ENCODE measurements at regions not wholly inside any gene's neighbourhood (a gene's known extent, or its start where the extent isn't known, plus 50 kb on each side); places are given as distances from the start of the nearest gene placed in this dataset.

DNA sequence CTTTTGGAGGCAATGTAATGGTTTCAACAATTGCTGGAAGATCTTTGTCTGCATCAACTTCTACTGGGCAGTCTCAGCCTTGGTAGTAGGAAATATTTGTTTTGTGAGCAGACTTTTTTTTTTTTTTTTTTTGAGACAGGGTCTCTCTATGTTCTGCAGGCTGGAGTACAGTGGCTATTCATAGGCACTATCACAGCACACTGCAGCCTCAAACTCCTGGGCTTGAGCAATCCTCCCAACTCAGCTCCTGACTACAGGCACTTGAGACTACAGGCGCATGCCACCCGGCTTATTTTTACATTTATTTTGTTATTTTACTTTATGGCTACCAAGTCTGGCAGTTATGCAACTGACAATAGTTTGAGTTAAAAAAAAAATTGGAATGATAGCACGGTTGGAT is 187.3 kb downstream of the SNX18 start:
- DNase-seq (ENCODE audit: low spot score), result no peak
- intact Hi-C loops (cut with DNase I), result loop anchor here (5.0 kb wide), 2 partner anchors 48 to 183 kb away; no protein-coding TSS in a partner anchor

DNA sequence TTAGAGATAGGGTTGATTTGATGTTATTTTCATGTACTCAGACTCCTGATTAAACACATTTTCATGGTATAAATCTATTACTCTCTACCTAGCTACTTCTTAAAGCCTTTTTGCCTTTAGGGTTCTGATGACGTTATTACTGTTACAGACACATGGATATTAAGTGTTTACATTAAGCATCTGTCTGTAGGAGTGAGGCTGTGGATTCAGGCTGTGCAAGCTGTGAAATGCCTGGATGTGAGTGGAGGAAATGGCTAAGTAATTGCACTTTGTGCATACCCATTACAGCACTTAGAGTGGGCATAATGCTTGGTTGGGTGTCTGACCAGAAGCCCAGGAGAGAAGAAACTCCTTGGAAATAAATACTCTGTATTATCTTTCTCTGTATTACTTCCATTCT is 186.8 kb downstream of the SNX18 start:
- intact Hi-C loops (cut with DNase I), result loop anchor here (5.0 kb wide), 2 partner anchors 47 to 182 kb away; no protein-coding TSS in a partner anchor
- no peak for DNase-seq (ENCODE audit: low spot score)

DNA sequence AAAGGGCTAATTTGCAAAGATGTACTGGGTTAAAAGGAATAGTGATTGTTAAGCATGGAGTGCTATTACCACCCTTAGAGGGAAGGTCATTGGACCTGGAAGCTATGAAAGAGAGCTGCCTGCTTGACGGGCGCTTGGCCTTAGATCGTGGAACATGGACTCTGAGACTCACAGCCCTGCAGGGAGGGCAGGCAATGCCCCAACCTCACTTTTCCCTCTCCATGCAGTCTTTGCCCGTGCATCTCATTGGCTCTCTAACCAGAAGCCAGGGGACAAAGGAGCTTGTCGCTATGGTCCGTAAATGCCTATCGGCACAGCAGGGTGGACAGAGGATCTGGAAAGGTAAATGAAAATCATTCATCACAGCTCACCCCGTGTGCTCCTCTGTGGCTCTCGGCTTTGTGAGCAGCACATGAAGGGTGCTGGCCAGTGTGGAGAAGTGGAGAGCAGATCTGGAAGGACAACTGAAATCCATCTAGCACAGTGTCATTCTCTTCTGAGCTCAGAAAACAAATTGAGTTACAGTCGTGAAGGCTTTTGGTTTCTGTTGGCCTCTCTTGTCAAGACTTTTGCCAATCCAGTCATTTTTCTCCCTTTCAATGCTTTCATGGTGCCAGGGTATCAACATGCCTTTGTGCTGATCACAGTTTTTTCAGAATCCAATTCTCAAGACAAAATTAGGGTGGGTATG is 186.2 kb downstream of the SNX18 start:
- DNase-seq (ENCODE audit: low spot score), result no peak
- intact Hi-C loops (cut with DNase I), result loop anchor here (2.0 to 5.0 kb wide), 3 partner anchors 15 to 181 kb away; no protein-coding TSS in a partner anchor

DNA sequence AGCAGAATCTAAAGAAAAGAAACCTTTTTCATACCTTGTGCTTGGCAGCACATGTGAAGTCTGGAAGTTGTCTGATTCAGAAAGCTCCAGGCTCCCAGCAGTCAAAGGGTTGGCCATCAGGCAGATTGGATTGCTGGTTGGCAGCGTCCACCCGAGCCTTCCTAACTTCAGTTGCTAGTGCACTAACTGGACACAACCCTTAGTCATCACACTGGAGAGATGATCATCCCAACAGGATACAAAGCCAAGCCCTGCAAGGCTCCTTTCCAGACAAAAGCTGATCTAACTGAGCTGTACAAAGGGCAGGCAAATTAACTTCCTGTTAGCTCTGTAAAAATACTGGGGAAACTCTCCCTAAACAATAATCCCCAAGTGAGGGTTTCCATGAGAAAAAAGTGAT is 185.6 kb downstream of the SNX18 start:
- no peak for DNase-seq (ENCODE audit: low spot score)
- intact Hi-C loops (cut with DNase I), result loop anchor here (2.0 to 5.0 kb wide), 3 partner anchors 16 to 181 kb away; no protein-coding TSS in a partner anchor

DNA sequence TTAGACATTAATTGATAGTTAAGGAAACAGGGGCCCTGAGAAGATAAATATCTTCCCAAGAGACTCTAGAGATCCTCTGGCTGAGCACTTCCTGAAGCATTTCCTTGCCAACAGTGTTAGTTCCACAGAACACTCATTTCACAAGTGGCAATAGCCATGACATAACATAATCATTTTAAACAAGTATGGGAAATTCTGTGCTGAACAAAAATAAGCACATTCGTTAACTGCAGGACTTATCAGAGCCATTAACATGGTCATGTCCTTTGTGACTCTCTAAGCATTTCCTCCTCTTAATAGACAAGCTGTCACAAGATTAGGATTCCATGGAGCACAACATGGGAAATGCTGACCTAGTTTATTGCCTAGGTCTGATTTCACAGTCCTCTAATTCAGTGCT is 184.9 kb downstream of the SNX18 start:
- intact Hi-C loops (cut with DNase I), result loop anchor here (2.0 to 5.0 kb wide), 3 partner anchors 16 to 180 kb away; no protein-coding TSS in a partner anchor
- DNase-seq (ENCODE audit: low spot score), result no peak

DNA sequence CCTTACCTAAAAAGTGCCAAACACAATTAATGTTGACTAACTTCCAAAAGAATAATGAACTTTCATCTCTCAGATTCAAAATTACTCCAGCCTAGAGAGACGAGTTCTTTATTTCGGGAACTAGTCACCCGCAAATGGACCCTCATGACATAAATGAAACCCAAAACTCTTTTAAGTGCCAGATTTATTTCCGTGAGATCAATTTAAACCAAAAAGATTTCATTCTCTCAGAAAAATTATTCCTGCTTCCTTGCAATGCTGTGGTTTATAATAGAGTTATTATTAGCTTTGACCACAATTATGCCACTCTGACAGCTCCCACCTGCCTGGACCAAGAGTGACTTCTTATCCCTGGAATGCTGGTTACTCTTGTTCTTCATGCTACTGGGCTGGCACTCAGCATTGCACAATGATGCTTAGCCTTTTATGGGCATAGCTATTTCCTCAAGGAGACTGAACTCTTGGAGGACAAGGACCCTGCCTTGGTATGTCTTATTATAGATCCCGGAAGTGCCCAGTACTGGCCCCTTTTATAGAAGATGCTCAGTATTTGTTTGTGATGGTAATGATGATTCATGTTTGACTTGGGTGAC is 183.5 kb downstream of the SNX18 start:
- no peak for DNase-seq (ENCODE audit: low spot score)
- intact Hi-C loops (cut with DNase I), result loop anchor here (5.0 kb wide), 2 partner anchors 44 to 179 kb away; no protein-coding TSS in a partner anchor

DNA sequence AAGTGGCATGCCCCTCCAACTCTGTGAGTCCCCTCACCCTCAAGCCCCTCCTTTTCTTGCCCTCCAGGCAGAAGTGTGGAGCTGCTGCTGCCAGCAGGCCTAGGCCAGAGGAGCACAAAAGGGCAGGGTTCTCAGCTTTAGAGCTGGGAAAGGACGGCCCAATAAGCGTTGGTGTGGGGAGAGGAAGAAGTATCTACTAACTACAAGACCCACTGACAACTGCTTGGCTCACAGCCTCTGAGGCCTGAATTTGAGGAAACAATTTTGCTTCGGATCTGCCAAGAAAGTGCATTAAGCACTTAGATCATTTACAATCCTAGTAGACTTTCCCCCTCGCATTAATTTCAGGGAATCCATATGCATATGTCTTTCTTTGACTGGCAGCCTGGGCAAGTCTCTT is 179.4 kb downstream of the SNX18 start:
- no peak for DNase-seq (ENCODE audit: low spot score)
- intact Hi-C loops (cut with DNase I), result no loop called here

DNA sequence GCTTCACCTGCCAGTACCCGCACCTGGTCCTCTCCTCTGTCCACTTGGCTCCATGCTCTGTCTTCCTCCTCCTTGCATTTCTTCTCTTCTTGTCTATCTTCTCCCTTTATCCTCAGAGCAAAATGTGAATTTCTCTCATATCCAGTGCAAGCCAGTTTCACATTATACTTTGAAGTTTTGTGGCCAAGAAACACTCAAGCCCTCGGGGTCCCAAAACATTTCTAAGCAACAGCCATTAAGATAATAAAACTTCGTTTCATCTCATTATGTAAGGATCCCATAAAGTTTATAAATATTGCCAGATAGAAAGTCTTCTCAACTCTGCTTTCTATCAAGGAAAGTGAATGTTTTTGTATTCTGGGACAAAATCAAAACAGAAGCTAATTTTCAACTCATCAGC is 178.8 kb downstream of the SNX18 start:
- intact Hi-C loops (cut with DNase I), result no loop called here
- DNase-seq (ENCODE audit: low spot score), result no peak

DNA sequence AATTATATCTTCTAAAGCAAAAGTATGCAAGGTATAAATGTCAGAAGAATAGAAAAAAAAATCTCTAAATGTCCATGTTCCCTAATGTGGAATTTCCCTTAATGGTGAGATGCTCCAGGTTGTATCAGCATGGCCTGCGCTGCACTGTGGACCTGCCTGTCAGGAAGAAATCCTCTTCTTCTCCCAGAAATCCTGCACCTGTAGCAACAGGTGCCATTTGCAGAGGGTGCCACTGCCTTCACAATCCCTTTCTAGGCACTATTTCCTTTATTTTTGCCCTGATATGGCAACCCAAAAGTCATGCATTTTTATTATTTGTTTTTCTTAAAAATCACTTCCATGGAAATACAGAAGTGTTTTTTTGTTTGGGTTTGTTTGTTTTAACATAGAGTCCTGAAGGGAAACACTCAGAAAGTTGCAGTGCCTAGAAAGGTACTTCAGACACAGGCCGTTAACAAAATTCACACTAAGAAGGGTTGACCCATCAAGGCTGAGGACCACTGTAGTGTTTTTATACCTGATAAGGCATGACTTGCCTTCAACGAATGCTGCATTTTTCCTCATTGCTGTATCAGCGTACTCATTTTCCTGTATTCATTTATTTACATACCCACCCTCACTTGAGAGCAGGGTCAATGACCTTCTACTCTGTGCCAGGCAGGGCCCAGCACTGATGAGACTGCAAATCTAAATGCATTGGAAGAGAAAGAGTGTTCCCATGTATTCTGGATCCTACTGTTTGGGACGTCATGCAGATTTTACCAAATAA is 177.8 kb downstream of the SNX18 start:
- intact Hi-C loops (cut with DNase I), result no loop called here

DNA sequence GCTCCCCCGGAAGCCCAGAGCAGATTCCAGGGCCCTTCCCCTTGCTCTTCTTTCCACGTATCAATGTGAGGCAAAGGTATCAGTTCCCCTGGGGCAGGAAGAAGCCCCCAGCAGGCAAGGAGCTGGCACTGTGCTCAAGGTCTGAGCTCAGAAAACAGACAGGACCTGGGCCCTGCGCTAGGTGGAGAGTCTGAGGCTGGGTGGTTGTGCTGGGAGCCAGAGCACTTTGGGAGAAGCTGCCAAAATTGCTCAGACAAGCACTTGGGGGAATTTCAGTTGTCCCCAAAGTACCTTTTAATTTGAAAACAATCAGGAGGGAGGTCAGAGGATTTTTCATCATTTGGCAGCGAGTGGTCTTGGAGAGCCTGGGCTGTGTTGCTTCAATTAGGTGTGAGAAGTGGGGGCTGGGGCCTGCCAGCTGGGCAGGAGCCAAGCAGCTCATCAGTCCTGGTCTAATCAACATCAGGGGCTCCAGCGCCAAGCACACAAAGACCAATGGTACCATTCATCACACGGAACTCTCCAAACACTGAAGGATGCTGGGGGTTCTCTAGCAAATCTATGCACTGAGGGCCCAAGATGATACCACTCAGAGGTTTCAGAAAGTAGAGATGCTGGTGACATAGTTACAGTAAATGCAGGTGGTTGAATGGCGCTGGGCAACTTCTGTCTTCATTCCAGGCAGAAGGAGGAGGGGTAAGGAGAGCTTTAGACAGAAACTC is 176.5 kb downstream of the SNX18 start:
- DNase-seq (ENCODE audit: low spot score), result no peak
- intact Hi-C loops (cut with DNase I), result no loop called here

More for the DNA sequence above, 177.8 kb downstream of the SNX18 start:
- DNase-seq (ENCODE audit: low spot score), result no peak

DNA sequence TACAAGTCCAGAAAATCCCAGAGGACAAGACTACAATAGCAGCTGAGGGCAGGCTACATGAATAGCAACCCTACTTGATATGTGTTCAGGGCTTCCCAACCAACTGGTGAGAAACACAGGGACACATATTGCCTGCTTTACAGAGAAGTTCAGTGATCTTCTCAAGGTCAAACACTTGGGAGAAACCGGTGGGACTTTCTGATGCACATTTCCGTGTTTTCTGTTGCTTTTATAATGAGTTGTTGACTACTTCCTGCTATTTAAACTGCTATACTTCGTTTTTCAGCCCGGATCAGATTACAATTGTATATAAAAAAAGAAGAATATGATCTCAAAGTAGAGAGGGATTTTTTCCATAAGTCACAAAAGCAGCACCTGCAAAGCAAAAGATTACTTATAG is 175.1 kb downstream of the SNX18 start:
- no peak for DNase-seq (ENCODE audit: low spot score)

DNA sequence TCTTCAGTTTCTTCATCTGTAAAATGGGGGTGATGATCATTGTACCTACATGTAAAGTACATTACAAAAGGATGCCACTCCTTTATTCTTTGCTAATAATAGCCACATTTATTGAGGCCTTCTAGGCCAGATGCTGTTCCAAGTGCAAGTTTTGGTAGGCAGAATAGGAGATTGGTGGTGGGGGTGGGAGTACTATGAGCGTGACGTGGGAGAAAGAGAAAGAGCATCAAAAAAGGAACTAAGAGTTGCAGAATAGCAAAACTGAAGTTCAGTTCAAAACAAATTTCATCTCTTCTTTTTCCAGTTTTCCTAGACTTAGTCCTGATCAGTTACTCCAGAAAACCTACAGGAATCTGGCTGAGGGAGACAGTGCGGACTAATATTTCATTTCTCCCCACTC is 174.1 kb downstream of the SNX18 start:
- no peak for DNase-seq (ENCODE audit: low spot score)
- intact Hi-C loops (cut with DNase I), result no loop called here

More for the DNA sequence above, 175.1 kb downstream of the SNX18 start:
- intact Hi-C loops (cut with DNase I), result no loop called here

DNA sequence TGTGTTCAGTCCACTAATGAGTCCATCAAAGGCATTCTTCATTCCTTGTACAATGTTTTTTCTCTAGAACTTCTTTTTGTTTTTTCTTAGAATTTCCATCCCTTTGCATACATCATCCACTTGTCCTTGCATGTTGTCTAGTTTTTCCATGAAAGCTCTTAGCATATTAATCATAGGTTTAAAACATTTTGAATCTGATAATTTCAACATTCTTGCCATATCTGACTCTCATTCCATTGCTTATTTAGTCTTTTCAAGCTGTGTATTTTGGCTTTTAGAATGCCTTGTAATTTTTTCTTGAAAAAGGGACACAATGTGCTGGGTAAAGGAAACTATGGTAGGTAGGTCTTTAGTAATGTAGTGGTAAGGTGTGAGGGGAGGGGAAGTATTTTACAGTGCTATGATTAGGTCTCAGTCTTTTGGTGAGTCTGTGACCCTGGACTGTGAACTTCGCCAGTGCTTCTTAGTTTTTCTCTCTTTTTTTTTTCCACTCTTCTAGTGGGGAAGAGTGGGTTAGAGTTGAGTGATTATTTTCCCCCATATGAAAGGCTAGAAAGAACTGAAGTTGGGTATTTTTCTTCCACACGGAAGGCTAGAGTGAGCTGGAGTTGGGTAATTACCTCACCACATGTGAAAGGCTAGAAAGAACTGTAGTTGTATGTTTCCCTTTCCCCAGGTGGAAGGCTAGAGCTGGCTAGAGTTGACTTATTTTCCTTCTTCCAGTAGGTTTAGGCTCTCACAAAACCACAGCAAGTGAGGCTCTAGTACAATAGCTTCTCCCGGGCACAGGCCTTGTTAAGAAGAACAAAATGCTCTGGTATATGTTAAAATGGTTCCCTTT is 172.1 kb downstream of the SNX18 start:
- no peak for DNase-seq (ENCODE audit: low spot score)
- intact Hi-C loops (cut with DNase I), result no loop called here

DNA sequence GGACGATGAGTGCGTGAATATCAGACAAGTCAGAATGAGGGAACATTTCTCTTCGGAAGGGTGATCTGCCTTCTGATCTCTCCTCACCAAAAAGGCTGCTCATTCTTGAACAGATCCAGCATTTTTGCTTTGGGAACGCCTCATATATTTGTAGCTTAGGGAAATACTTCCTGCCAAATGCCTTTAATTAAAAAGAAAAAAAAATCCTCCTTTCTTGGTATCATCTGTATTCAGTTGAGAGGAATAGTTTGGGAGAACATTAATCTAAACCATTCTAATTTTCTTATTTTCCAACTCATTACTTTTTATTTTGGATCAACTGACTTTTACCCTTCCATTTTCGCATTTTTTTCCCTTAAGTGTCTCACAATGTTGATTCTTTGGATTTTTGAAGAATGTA is 163.4 kb downstream of the SNX18 start:
- DNase-seq (ENCODE audit: low spot score), result no peak
- intact Hi-C loops (cut with DNase I), result no loop called here

DNA sequence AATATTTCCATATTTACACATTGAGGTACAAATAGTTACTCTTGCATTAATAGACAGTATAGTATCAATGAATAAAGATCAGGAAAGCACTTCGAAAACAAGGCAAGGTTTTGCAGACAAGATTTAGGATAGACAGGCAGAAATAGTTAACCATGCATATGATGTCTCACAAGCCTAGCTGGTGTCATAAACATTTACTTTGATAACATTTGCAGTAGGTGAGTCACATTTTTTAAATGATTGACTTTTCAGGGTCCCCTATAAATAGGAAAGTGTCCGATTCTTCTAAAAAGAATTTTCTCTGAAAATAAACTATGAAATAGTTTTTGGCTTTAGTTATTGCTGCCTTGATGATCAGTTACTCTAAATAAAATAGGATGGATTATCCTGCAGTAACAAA is 162.1 kb downstream of the SNX18 start:
- no peak for DNase-seq (ENCODE audit: low spot score)
- intact Hi-C loops (cut with DNase I), result no loop called here

DNA sequence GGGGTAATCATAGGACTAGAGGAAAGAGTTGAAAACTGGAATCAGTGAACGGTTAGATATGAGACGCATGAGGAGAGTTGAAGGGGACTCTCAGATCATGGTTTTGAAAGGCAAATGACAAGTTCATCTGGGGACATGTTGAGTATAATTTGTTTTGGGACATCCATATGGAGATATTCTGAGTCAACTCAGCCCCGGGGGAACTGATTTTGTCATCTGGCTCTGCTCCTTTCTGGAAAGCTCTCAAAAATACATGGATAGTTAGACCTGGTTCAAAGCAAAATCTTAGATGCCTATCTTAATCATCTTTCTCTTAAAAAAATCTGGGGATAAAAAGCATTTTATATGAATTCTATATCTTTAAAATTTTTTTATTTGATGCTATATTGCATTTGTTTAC is 161.2 kb downstream of the SNX18 start:
- intact Hi-C loops (cut with DNase I), result no loop called here
- DNase-seq (ENCODE audit: low spot score), result no peak

DNA sequence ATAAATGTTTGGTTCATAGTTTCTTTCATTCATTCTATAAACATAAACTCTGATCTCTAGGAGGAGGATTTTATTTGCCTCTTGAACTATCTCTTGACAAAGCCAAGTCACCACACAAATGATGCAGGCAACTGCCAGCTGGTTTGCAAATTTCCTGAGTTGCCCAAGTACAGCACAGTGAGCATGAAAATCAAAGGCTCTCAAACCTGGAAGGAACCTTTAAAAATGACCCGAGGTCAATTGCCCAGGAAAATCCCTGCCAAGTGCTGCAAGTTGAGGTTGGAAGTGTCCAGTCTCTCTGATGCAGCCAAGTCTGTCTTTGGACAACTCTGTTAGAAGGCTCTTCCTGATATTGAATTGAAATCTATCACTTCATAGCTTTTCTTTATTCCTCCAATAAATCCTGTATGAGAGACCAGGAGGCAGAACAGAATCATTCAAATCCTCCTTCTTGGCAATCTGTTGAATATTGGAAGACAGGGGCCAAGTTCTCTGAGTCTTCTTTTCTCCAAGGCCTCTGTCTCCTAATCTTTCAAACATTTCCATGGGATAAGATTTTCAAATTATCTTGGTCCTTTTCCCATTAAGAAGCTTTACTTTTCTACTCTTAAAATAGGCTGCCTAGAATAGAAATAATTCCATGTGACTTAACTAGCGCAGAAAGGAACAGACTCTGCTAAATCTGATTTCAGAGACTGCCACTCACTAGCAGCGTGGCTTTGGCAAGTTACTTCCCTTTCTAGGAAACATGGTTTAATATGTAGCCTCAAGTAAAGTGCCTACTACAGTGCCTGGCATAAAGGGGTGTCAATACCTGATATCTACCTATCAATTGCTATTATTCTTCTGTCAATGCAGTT is 159.2 kb downstream of the SNX18 start:
- DNase-seq (ENCODE audit: low spot score), result no peak
- intact Hi-C loops (cut with DNase I), result no loop called here
